ENCODE measurements at regions not wholly inside any gene's neighbourhood (a gene's known extent, or its start where the extent isn't known, plus 50 kb on each side); places are given as distances from the start of the nearest gene placed in this dataset.

- no peak overlapping the region for H2AFZ ChIP-seq (ENCODE audit: low read length)
- DNase-seq (ENCODE audit: low spot score): no peak
- no peak for ATAC-seq
- no peaks in the 10 kb centered on the region for H3K4me1 ChIP-seq (ENCODE audit: insufficient read depth, low read length)
- H3K27me3 ChIP-seq (ENCODE audit: control insufficient read depth in 1 of 2, insufficient read depth in 2 of 2, low read length in 2 of 2): no peaks in the 10 kb centered on the region; a peak in 1 of 5 replicates
- in situ Hi-C loops (cut with HindIII; ENCODE audit: extremely low pct_ligation_motif_present, low pct_unique_long_range_greater_than_20kb) (no loop called here), intact Hi-C loops (cut with micrococcal nuclease; ENCODE audit: unreplicated experiment) (no loop called here)
- no peak overlapping the region for H3K4me3 ChIP-seq (replicated peaks in 1 of 3; ENCODE audit: insufficient read depth in 1 of 3, low read depth in 2 of 3, low read length in 3 of 3)
- TF ChIP-seq ZNF83 (CRISPR knock-in tag; IDR thresholded peaks at IDR 0.05; ENCODE audit: borderline replicate concordance) (no peak), GMEB2 (CRISPR knock-in tag; IDR thresholded peaks at IDR 0.05; ENCODE audit: low read depth) (no peak)
- H4K20me1 ChIP-seq (ENCODE audit: insufficient read depth, low read length): no peaks in the 10 kb centered on the region
- no peak overlapping the region for H3K4me2 ChIP-seq (ENCODE audit: low read depth, low read length)
- H3K79me2 ChIP-seq (ENCODE audit: insufficient read depth, low read length): no peaks in the 10 kb centered on the region
- no peaks in the 10 kb centered on the region for H3K9me3 ChIP-seq (ENCODE audit: low read length)
- H3K27ac ChIP-seq (ENCODE audit: extremely low read length, insufficient read depth, low read length): no peak overlapping the region
- CTCF ChIA-PET (ENCODE audit: low intra/inter-chr PET ratio, low total read pairs): no interaction called here
- H3K36me3 ChIP-seq (replicated peaks in 1 of 2; ENCODE audit: control insufficient read depth in 1 of 2, insufficient read depth in 2 of 2, low read length in 2 of 2): no peaks in the 10 kb centered on the region
- POLR2A ChIA-PET: no interaction called here
- H3K9ac ChIP-seq (ENCODE audit: insufficient read depth, low read depth, low read length): no peak overlapping the region
- BruUV-seq (replicated peaks): no TSS peak
- FAIRE-seq: no peak
Observed at GRCh38 chr4:66178906-66179305, 508.6 kb upstream of the EPHA5 start.

- no peak for ATAC-seq
- DNase-seq (ENCODE audit: low spot score): peak; percentile 11
- Histone ChIP-seq H3K4me2 (ENCODE audit: low read depth, low read length) (no peak overlapping the region), H3K36me3 (replicated peaks in 1 of 2; ENCODE audit: control insufficient read depth in 1 of 2, insufficient read depth in 2 of 2, low read length in 2 of 2) (no peaks in the 10 kb centered on the region), H3K27ac (ENCODE audit: extremely low read length, insufficient read depth, low read length) (no peak overlapping the region), H3K4me1 (ENCODE audit: insufficient read depth, low read length) (no peaks in the 10 kb centered on the region), H3K9me3 (ENCODE audit: low read length) (peaks cover 12% of the 10 kb centered on the region), H2AFZ (ENCODE audit: low read length) (no peak overlapping the region), H3K4me3 (replicated peaks in 1 of 3; ENCODE audit: insufficient read depth in 1 of 3, low read depth in 2 of 3, low read length in 3 of 3) (no peak overlapping the region), H3K79me2 (ENCODE audit: insufficient read depth, low read length) (no peaks in the 10 kb centered on the region), H4K20me1 (ENCODE audit: insufficient read depth, low read length) (no peaks in the 10 kb centered on the region), H3K9ac (ENCODE audit: insufficient read depth, low read depth, low read length) (no peak overlapping the region), H3K27me3 (ENCODE audit: control insufficient read depth in 1 of 2, insufficient read depth in 2 of 2, low read length in 2 of 2) (no peaks in the 10 kb centered on the region; a peak in 1 of 5 replicates)
- 40% methylated on average over 5 of the region's 5 CpGs for WGBS (ENCODE audit: low lambda C conversion rate)
- peak; percentile 40 for TF ChIP-seq CTCF (CRISPR knock-in tag; IDR thresholded peaks at IDR 0.05)
- no peak for TF ChIP-seq CCAR2 (optimal IDR thresholded peaks at IDR 0.05; ENCODE audit: low read depth, low read length)
- TF ChIP-seq CEBPB (IDR thresholded peaks at IDR 0.05; ENCODE audit: borderline replicate concordance, low read depth, low read length): peak; percentile 58
- TF ChIP-seq KAT8 (CRISPR knock-in tag; IDR thresholded peaks at IDR 0.05): no peak
- peak; percentile 42 for TF ChIP-seq STAG1 (CRISPR knock-in tag; IDR thresholded peaks at IDR 0.05)
- no TSS peak for BruUV-seq (replicated peaks)
- no peak for FAIRE-seq
- intact Hi-C loops (cut with micrococcal nuclease; ENCODE audit: unreplicated experiment) (no loop called here), in situ Hi-C loops (cut with HindIII; ENCODE audit: extremely low pct_ligation_motif_present, low pct_unique_long_range_greater_than_20kb) (no loop called here)
- ChIA-PET POLR2A (no interaction called here), CTCF (ENCODE audit: low intra/inter-chr PET ratio, low total read pairs) (interaction anchor here (1.2 kb wide), 1 partner anchor 1161 kb away, joined by 3 read pairs; no protein-coding TSS in a partner anchor)
Observed at GRCh38 chr4:66169341-66169740, 499.1 kb upstream of the EPHA5 start.

Measured in HepG2 (cell line).